ENCODE measurements at regions not wholly inside any gene's neighbourhood (a gene's known extent, or its start where the extent isn't known, plus 50 kb on each side); places are given as distances from the start of the nearest gene placed in this dataset.

DNA sequence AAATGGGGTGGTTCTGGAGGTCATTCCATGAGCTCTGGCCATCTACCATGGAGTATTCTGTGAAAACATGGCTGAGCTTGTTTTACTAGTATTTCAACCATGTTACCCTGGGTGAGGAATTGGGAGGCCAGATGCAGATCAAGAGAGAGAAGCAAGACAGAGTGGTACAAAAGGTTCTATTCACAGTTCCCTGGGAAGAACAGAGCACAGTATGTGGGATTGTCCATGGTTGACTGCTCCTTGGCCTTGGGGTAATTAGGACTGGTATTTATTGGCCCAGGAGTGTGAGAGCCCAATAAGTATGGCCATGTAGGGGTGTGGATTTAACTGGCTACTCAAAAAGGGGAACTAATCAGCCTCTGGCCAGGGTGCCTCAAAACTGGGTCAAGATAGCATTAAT, 239.7 kb upstream of the GATB start:
- Mint-ChIP-seq H3K27ac (no peak overlapping the region), H3K36me3 (ENCODE audit: insufficient read depth in 1 of 3, low read depth in 3 of 3) (no peaks in the 10 kb centered on the region; a peak in 1 of 7 replicates), H3K4me3 (no peak overlapping the region), H3K9me3 (no peaks in the 10 kb centered on the region; a peak in 1 of 5 replicates), H3K27me3 (ENCODE audit: low read depth) (no peaks in the 10 kb centered on the region; the same call in none of the 2 replicates), H3K4me1 (peaks cover 12 to 14% of the 10 kb centered on the region in 2 experiments)
- no peak overlapping the region for H3K56ac ChIP-seq (ENCODE audit: insufficient read length, low read depth, low read length)
- no peaks in the 10 kb centered on the region for H3K79me2 ChIP-seq (ENCODE audit: insufficient read depth, low read length)
- TF ChIP-seq, protein P1, sequence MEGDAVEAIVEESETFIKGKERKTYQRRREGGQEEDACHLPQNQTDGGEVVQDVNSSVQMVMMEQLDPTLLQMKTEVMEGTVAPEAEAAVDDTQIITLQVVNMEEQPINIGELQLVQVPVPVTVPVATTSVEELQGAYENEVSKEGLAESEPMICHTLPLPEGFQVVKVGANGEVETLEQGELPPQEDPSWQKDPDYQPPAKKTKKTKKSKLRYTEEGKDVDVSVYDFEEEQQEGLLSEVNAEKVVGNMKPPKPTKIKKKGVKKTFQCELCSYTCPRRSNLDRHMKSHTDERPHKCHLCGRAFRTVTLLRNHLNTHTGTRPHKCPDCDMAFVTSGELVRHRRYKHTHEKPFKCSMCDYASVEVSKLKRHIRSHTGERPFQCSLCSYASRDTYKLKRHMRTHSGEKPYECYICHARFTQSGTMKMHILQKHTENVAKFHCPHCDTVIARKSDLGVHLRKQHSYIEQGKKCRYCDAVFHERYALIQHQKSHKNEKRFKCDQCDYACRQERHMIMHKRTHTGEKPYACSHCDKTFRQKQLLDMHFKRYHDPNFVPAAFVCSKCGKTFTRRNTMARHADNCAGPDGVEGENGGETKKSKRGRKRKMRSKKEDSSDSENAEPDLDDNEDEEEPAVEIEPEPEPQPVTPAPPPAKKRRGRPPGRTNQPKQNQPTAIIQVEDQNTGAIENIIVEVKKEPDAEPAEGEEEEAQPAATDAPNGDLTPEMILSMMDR (conservative IDR thresholded peaks at IDR 0.05), result no peak
- DNase-seq, result no peak
- peaks cover 3% of the 10 kb centered on the region; the same call in 1 of the 2 replicates for H3K4me1 ChIP-seq (ENCODE audit: insufficient read depth, low read length)
- H2BK5ac ChIP-seq (ENCODE audit: insufficient read length, low read length), result no peak overlapping the region
- H2AFZ ChIP-seq (ENCODE audit: low read length), result no peak overlapping the region
- H3K9ac ChIP-seq (ENCODE audit: extremely low read depth, insufficient read length, low read length), result no peak overlapping the region
- no peaks in the 10 kb centered on the region for H4K20me1 ChIP-seq (ENCODE audit: control insufficient read depth, insufficient read depth, insufficient read length)
- no peaks in the 10 kb centered on the region for H3K9me3 ChIP-seq (ENCODE audit: control insufficient read depth, low read depth, low read length)
- H2BK120ac ChIP-seq (ENCODE audit: low read depth, low read length, poor library complexity, severe bottlenecking), result no peak overlapping the region
- no peak overlapping the region for H4K91ac ChIP-seq (ENCODE audit: insufficient read length, low read depth, low read length)
- H3K23ac ChIP-seq (ENCODE audit: insufficient read length, low read depth, low read length), result no peak overlapping the region
- H2BK20ac ChIP-seq (ENCODE audit: low read depth, low read length, poor library complexity, severe bottlenecking), result no peak overlapping the region
- no peak overlapping the region for H3K14ac ChIP-seq (ENCODE audit: insufficient read depth, low read length)
- H3K18ac ChIP-seq (ENCODE audit: insufficient read length, low read depth, low read length), result no peak overlapping the region
- H2BK12ac ChIP-seq (ENCODE audit: insufficient read length, low read depth, low read length), result no peak overlapping the region
- no peak overlapping the region for H3K4ac ChIP-seq (ENCODE audit: low read depth, low read length)
- H3K4me2 ChIP-seq (ENCODE audit: insufficient read depth, insufficient read length, low read length), result no peak overlapping the region
- no peak overlapping the region for H3K27ac ChIP-seq (ENCODE audit: insufficient read length, low read depth, low read length)
- no peaks in the 10 kb centered on the region for H3K27me3 ChIP-seq (ENCODE audit: insufficient read depth, low read length)
- no peak overlapping the region for H3T11ph ChIP-seq (ENCODE audit: low read length)
- H3K23me2 ChIP-seq (ENCODE audit: insufficient read length, low read depth, low read length, poor library complexity, severe bottlenecking), result no peaks in the 10 kb centered on the region
- H4K8ac ChIP-seq (replicated peaks; ENCODE audit: insufficient read length, low read depth, low read length), result no peak overlapping the region
- H3K79me1 ChIP-seq (ENCODE audit: insufficient read depth, low read depth, low read length, poor library complexity, severe bottlenecking), result no peaks in the 10 kb centered on the region
- H2BK15ac ChIP-seq (ENCODE audit: low read depth, low read length), result no peak overlapping the region
- H2AK5ac ChIP-seq (ENCODE audit: insufficient read length, low read length), result no peak overlapping the region
- H4K5ac ChIP-seq (ENCODE audit: insufficient read length, low read depth, low read length), result no peak overlapping the region
